Stimulated activated CD8-positive, alpha-beta memory T cell treated with anti-CD3 and anti-CD28 coated beads, Interleukin-15, amount 100 ng/mL, for 4 hours (primary cell): ENCODE measurements at regions not wholly inside any gene's neighbourhood (a gene's known extent, or its start where the extent isn't known, plus 50 kb on each side); places are given as distances from the start of the nearest gene placed in this dataset.
"Not testable (repeated sequence)": the region's sequence is repeated elsewhere in the genome, so short reads cannot be mapped to it uniquely, and the experiment has no call there.

Experiments
- DNase-seq, 2 donors: peaks; one replicate each; pipeline ENCODE4 v3.0.0-alpha.2; 2020; ENCODE audit warnings: low read depth in 2 of 2

DNA sequence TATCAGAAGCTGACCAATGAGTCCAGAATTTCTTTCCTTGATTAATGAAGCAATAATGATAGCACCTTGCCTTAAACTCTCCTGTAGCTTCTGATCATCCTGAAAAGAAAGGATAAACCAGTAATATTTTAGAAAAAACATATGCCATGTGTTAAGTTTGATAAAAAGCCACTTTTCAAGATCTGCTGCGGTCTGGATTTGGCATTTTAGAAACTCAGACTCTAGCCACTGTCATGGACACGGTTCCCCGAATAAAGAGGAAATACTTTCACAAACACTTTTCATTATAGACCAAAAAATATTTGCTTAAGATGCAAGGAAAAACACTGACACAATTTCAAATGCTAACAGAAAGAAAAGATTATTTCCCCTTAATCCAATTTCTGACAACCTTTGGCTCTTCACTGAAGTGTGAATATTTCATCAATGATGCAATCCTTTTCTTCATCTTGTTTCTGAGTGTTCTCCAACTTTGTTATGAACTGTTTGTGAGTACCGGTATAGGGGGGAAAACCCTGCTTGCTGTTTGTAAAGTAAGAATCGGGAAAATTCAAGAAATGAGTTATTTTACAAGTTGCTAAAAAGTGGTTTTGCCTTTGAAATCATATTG lies 329.5 kb downstream of the CRPPA start:
- DNase-seq: no peak

DNA sequence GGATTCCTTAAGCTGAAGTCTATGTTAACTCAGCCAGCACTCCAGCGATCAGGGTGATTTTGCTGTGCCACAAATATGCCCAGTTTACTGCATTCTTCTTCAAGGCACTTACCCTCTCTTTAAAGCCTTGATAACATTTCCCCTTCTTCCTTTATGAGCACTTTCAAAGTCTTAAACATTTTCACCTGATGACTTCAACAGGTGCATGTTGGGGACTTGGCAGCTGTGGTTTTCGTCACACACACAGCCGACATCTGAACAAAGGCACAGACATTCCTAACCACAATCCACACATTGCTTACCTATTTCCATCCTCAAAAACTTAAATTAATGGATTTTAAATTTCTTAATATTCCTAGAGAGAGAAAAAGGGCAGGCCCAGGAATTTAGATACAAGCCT lies 331.5 kb downstream of the CRPPA start:
- no peak for DNase-seq

DNA sequence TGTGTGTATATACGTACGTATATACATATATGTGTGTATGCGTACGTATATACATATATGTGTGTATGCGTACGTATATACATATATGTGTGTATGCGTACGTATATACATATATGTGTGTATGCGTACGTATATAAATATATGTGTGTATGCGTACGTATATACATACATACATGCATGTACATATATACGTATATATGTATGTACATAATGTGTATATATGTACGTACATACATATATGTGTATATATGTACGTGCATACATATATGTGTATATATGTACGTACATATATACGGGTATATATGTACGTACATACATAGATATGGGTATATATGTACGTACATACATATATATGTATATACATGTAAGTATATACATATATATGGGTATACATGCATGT lies 332.1 kb downstream of the CRPPA start:
- no peak for DNase-seq

DNA sequence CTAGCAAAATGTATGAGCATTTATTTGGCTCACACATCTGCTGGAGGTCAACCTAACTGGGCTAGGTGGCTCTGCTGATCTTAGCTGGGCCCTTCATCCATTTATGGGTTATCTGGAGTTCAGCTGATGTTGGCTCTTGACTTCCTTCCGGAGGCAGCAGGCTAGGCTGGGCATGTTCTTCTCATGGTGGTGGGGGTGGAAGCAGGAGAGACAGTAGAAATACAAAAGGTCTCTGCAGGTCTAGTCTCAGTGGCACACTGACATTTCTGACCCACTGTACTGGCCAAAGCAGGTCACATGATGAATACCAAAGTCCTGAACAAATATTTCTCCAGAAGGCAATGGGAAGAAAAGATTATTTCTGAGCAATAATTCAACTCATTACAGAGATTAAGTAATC lies 334.6 kb downstream of the CRPPA start:
- no peak for DNase-seq

DNA sequence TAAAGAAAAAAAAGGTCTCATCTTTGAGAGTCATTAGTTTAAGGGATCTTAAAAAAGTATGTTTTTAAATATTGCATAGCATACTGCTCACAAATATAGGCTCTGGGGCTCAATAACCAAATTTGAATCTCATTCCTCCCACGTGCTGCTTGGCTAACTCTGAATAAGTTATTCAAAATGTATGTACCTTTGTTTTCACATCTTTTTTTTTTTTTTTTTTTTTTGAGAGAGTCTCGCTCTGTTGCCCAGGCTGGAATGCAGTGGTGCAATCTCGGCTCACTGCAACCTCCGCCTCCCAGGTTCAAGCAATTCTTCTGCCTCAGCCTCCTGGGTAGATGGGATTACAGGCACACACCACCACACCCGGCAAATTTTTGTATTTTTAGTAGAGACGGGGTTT lies 335.6 kb downstream of the CRPPA start:
- DNase-seq: not testable (repeated sequence)

DNA sequence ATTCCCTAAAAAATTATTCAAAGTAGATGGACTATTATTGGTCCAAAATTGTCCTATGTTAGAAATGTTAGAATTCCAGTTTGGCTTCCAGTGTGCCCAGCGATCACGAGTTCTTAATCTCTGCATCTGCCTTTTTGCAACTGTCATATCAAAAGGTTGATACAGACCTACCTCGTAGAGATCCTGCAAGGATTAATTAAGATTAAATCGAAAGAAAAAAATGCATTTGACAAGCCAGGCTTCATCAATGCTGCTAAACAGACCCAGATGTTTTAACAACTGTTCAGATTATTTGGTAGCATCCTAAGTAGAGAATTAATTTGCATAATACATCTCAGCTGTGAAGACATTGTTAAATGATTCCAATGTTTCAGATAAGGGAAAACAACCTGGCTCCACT lies 336.5 kb downstream of the CRPPA start:
- no peak for DNase-seq

DNA sequence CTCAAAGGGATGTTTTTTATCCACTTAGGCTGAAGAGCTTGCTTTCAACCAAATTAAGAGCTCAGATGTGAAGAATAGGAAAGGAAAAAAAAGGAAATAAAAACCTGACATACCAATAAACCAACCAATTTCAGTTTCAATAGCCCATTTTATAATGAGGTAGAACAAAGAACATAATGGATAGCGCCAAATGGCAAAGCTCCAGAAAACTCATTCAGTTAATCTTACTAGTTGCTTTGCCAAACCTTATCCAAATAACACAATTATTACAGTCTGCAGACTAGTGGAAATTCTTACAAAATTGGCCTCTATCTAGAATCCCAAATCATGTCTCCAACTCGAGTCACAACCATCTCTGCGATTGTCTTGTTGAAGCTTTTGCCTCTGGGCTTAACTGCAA lies 337.0 kb downstream of the CRPPA start:
- DNase-seq: no peak

DNA sequence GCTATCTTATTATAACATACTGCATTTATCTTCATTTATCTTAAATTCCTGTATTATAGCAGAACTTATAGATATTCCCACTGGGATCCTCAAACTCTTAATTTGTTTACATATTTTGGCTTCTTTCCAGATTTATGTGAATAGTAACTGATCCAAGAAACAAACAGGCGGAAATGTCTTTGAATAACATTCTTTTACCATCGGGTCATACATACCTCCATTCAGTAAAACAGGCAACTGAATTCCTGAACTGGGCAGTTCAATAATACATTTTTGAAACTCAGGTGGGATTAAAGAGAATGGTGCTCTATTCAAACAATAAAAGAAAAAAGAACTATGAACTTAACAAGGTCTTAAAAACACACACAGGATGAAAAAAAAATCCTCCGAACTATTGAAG lies 337.4 kb downstream of the CRPPA start:
- no peak for DNase-seq

DNA sequence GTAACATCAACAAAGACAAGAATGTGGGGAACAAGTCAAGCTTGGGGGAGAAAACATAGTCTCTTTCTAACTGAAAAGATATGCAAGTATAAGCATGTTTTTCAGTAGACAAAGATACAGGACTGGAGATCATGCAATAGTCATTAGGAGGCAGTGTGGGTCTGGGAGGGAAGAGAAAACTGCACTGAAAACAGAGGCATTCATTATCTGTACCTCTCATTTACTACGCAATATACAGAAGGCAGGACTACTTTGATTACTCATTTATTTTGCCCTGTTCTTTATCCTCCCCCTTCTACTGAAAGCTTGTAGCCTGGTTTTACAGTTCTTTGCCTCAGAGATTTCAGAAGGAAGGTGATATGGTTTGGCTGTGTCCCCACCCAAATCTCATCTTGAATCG lies 341.2 kb downstream of the CRPPA start:
- no peak for DNase-seq

DNA sequence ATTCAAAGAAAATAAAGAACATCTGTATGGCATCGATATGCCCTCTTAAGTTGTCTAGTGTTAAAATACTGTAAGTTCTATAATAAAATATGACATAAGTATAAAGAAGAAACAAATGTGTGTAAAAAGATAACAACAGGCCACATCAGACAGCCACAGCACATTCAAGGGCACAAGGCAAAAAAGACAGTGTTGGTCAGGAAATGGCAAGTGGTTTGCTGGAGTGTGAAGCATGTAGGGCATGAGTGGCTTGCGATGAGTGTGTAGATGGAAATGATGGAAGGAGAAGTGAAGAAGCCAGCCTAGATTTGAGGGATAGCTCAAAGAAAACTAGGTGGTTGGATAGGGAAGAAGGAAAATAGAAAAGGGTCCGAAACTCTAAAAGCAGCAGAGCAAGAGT lies 341.6 kb downstream of the CRPPA start:
- no peak for DNase-seq

DNA sequence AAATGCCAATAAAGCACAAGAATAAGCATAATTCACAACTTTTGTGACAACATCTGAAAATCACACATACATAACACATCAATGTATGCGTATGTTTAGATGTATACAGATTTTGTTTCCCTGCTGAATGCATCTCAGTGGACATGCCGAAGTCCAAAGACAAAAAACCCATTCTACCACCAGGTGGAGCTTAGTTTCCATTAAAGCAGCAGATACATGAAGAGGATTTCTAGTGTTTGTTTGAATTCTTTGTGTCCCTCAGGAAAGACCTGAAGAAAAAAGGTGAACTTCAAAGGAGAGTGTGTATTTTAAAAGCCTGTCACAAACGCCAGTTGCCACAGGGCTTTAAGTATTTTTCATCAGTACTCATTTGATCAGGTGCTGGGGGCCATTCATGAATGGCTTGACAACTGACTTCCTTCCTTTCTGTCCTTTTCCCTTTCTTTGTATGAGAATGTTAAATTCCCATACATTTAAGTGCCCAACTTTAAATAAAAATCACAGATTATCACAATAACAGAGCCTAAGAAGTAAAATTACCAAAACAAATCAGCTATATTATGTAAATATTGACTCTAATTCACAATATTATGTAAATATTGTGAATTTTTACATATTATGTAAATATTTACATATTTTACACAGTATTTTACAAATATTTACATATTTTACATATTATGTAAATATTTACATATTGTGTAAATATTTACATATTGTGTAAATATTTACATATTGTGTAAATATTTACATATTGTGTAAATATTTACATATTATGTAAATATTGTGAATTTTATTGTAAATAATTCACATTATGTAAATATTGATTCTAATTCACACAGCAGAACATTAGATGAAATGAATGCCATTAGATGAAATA lies 343.0 kb downstream of the CRPPA start:
- no peak for DNase-seq

DNA sequence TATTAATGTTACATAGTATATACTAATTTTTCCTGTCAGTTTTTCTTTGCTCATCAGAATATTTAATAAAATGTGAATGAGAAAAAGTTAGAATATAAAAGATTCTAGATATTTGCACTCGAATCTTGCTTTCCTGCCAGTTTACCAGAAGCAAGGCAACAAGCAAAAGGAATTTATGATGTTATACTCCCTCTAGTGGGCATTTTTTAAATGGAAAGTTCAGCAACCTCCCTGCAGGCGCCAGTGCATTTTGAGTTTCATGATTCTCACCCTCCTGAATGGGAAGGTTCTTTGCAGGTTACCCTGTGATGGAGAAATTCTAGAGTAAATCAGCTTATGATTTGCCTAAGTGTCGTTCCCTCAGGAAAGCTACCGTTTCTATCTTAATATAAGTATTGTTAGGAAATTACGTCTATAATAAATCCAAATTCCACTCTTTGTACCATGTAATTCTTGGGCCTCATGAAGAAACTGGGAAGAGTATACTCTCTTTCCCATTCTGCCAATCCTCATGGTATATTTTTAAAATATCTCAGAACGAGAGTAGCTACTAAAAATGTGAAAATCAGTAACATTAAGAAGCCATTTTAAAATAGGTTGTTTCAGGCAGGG lies 350.0 kb downstream of the CRPPA start:
- DNase-seq: no peak

DNA sequence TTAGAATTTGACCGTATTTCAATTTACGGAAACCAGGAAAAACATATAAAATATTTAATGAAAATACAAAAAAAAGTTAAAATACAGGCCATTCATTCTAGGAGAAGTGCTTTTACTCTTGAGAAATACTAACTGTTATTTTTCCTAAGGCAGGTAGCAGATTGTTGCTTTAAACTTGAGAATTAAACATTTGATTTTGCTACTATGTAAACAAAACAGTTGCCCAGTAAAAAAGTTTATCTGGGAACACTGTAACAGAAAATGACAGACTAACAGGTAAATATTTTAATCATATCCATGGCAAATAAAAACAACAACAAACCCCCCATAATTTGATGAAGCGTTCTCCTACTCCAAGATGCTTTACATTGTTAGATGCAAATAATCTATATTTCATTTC lies 350.5 kb downstream of the CRPPA start:
- no peak for DNase-seq

DNA sequence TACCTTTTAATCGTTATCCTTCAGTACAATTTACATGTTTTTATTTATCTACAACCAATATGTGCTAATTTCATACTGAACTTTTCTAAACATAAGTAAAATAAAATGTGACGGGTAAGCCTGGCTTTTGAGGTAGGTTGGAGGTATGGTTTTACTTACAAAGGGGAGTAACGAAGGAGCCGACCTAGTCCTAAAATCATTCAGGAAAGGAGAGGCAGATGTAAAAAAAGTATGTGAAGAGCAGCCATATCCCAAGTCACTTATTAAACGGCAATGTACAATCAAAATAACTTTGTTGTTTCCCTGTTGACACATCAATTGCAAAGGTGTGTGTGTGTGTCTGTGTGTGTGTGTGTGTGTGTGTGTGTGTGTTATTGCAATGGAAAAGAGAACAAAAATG lies 351.3 kb downstream of the CRPPA start:
- DNase-seq: no peak

DNA sequence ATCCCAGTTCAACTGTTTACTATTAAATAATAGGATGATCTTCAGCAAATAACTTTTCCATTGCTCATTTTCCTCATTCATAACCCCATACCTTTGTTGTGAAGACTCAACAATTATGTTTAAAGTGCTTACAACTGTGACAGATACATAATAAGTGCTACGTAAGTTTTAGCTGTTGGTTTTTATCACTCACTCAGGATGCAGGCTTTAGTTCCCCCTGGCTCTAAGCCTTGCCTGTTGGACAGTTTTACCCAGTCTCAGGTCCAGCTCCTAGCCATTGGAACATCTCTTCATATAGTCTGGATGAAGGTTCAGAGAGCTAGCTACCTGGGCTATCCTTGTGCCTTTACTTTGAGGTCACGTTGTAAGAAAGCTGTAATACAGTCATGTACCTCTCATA lies 353.2 kb downstream of the CRPPA start:
- no peak for DNase-seq

DNA sequence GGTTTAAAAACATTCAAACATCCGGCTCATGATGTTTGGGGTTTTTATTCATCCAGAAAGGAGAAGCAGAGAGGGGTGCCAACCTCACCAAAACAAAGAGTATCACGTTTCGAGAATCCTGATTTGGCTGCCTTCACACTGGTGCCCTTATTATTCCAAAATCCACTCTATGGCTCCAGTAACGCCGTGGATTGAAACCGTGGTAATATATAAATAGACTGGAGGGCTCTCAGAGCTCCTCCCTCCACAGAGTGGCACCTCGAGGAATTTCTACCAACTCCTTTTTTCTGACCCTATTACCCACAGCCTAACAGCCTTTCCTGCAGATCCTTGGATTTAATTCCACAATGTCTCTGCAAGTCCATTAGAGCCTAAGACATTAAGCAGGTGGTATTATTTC lies 353.6 kb downstream of the CRPPA start:
- no peak for DNase-seq

DNA sequence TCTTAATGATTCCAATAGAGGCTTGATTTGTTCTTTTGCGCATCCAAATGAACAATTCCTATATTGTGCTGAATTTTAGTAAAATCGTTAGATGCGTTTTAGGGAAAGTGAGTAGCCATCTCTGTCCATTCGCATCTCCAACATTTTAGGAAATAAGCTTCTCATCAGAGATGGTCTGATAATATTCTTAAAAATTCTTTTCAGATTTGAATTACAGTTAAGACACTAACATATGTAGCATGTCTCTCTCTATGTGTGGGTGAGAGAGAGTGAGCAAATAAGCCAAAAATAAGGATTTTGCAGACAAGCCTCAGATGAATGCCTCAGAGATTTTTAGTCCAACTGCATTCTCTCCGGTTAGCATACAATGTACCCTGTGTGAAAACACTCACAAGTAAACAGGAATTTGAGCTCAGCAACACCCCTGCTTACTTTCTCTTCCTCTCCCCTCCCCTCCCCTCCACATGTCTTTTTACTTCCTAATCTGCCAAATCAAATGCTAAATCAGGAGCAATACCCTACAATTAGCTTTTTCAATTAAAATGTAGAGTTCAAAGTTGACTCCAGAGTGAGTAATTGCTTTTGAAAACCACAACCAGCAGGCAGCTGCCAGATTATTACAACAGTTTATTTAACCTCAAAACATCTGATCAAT lies 354.4 kb downstream of the CRPPA start:
- DNase-seq: no peak

DNA sequence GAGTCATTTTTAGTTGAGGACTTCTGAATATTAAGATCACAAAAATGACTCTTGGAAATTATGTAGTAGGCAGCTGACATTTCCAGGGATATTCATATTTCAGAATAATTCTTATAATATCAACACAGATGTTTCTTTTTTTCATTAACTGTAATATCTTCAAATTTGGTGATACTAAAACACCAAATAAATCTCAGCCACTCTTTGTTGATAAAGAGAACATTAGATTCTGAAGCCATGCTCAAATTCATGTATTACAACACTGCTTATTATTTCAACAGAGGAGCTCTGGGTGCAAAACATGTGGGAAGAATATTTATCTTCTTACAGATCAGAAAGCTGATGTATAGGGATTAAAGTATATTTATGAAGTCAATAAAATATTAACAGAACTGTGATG lies 355.4 kb downstream of the CRPPA start:
- DNase-seq: no peak

DNA sequence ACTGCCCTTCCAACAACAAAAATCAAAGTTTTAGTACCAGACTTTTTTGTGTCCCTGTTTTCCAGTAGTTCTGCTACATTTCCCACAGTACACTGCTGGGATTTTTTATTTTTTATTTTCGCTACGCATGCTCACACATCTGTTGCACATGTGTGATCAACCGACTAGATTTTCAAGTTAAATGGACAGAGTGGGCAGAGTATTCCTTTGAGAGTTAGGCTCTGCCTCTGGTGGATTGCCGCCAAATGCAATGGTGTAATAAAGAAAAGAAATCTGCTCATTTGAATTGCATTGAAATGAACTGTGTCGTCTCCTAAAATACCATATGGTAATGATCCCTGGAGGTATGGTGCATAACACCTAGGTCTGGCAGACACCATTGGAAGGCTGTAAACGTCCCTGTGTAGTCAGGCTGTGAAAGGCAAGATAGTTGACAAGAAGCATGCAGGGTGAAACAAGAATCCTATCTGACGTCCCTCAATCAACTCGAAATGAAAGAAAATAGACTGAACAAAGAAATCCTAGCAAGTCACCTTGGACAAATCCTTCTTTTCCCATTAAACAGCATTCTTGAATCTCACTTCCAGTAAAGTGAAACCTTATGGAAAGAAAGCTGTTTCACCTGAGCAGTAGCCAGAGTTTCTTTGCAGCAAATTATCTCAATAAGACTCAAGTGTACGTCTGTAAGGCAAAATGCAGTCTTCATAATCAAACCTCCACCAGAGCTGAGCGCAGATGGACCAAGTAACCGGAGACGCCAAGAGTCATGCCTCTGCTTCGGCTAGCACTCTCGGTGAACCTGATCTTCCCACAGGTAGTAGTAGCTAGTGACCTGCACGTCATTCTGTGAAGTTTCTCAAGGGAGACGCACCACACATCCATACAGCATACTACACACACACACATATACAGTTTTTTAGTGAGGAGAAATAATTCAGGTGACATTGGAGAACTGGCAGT lies 357.3 kb downstream of the CRPPA start:
- DNase-seq: no peak

DNA sequence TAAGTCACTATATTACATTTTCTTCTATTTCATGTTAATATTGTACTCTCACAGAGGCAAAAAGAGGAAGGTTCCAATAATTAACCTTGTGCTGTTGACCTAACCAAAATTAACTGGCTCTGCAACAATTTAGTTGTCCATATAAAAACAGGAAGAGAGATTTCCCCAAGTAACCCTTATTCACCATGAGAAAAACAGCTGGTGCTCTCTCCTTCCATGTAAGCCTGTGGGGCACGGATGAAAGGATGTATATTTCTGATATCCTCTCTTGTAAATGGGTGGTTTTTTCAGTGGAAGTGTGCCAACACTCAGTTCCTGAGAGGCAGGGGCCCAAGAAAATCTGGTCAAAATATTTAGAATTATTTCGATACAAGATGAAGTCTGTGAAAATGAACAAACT lies 358.1 kb downstream of the CRPPA start:
- no peak for DNase-seq

DNA sequence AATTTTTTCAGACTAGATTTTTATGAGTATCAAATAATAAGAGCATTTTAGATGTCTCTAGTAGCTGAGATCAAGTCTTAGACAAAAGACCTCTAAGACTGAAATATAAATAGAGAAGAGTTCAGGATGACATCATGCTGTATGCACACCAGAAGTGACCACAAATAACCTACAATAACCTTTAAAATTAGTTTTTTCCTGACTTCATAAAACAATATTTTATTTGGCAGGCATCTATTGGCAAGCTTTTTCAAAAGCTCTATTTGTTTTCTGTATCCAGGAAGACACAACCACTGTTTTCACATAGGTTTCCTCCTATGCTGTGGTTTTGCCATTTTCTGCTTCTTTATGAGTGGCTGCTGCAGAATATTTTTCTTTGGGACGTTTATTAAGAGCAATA lies 359.1 kb downstream of the CRPPA start:
- DNase-seq: no peak

DNA sequence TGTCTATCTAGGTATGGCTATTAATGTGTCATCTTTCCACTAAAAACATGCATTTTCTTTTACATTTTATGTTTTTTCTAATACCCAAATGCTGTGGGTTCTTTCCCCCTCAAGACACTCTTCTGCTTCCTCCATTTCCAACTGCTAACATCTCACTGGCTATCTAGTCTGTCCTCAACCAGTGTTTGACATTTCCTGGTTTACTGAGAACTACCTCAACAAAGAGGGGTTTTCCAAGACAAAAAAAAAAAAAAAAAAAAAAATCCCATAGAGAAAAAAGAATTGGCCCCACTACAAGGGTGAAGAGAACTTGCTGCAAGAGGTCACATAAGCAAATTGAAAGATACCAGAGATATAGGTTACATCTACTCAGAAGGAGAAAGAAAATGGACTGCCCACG lies 359.7 kb downstream of the CRPPA start:
- no peak for DNase-seq
